HG02763 (cell line): ENCODE measurements at regions not wholly inside any gene's neighbourhood (a gene's known extent, or its start where the extent isn't known, plus 50 kb on each side); places are given as distances from the start of the nearest gene placed in this dataset.

Experiments used
- ATAC-seq: cut with Tn5 transposase; IDR thresholded peaks from one replicate; pipeline ENCODE4 v1.9.1; 2021; ENCODE audit warnings: mild to moderate bottlenecking, moderate library complexity; ENCODE audit not compliant: unreplicated experiment

DNA sequence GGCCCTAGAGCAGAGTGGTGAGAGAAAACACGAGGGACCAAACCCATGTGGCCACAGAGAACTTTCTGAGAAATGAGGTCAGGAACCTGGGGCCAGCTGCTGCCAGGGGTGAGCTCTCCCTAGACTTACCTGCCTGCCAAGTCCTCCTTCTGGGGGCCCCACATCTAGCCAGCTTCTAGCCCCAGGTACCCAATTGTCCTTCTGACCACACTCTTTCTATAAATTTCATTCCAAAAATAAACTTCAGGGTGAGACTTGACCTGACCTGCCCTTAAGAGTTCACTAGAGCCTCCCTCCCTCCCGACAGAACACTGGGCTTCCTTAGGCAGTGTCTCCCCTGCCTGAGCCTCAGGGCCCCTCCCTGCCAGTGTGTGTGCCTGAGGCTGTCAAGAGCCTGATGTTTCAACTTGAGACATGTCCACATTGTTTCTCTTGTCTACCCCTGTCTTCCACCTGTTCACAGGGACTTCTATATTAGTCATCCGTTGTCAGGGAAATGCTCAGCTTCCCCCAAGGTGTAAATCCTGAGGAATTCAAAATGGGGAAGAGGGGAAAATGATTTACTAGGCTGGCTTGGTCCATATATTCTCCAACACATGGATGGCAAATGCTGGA lies 312.8 kb upstream of the TLE3 start:
- ATAC-seq: no peak

DNA sequence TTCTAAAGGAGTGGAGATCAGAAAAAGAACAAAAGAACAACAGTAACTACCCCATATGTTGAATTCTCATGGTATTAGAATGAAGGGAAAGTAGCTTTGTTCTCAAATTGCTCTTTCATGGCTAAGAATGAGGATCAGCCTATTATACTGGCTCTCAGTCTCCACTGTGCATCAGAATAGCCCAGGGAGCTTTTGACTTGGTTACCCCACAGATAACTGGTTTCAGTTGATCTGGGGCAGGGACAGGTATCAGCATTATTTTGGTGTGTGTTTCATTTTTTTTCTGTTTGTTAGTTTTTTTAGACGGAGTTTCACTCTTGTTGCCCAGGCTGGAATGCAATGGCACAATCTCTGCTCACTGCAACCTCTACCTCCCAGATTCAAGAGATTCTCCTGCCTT lies 311.7 kb upstream of the TLE3 start:
- no peak for ATAC-seq

GRCh38 chr15:70407955-70408354 lies 310.2 kb upstream of the TLE3 start:
- no peak for ATAC-seq

DNA sequence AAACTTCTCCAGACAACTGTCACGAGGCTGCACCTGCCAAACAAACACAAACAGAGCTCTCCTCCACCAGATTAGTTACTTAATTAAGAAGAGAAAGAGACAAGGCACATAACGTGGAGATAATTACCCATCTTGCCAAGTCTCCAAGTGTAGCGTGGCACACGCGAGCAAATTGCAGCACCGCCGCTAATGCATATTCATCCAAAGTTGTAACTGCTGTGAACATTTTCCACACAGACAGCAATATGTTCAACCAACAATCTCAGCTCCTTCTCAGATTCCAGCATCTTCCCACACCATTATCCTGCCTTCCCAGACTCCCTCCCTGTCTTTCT lies 309.6 kb upstream of the TLE3 start:
- ATAC-seq: no peak

GRCh38 chr15:70406617-70407335 lies 309.1 kb upstream of the TLE3 start:
- no peak for ATAC-seq

DNA sequence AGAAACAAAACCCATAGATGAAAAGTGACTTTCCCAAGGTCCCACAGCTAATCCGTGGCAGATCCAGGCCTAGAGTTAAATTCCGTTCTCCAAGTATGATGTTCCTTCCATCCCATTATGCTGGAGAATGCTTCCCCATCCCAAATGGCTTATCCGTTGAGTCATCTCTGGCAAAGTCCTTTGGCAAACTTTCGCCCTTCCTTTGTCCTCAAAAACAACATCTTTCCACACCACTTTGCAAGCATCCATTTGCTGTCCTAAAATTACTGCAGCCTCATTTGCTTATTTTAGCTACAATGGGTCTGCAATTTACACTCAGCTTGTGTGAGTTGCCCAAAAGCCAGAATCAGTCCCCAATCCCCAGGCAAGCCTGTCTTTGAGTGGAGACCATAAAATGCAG lies 304.0 kb upstream of the TLE3 start:
- no peak for ATAC-seq

DNA sequence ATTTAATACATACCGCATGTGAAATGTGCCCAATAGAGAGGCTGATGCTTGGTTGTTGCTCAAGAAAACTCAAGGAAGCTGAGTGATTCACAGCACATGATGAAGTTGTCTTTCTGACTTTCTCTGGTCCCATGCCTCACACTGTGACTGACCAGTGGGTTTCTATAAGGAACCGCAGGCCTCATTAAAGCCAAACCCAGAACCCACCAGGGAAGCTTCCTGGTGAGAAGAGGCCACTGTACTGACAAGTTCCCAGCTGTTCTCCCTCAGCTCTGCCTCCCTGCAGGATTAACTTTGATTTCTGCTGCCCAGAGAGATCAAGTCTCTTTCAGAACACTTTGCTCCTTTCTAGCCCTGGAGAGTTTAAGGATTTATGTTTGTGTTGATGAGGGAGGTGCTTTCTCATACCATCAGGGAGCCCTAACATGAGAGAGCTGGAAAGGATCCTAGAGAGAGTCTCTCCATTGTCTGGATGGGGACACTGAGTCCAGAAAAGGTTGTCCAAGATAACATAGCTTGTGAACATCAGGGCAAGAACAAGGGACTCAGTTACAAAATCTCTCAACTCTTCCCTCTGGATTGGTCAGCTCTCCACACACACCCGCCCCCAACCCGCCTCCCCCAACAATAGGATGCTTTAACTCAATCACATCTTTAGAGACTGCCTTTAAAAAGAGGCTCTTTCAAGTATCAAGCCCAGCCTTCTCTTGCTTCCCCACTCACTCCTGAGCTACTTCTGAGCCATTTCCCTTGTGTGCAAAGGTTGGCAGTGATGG lies 303.2 kb upstream of the TLE3 start:
- no peak for ATAC-seq

DNA sequence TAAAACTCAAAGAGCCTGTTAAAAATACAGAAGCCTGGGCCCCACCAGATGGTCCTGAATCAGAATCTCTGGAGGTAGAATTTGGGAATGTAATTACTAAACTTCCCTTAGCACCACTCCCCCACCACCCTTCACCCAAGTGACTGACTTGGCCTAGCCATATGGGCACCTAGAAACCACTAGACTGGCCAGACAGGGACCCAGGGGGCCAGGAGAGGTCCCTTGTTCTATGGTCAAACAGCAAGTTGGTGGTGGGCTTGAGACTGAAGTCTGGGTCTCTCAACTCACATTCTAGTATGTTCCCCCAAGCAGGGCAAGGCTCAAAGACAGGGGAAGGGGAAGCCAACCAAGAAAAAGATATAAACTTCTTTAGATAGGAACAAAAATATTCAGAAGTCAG lies 301.5 kb upstream of the TLE3 start:
- no peak for ATAC-seq

DNA sequence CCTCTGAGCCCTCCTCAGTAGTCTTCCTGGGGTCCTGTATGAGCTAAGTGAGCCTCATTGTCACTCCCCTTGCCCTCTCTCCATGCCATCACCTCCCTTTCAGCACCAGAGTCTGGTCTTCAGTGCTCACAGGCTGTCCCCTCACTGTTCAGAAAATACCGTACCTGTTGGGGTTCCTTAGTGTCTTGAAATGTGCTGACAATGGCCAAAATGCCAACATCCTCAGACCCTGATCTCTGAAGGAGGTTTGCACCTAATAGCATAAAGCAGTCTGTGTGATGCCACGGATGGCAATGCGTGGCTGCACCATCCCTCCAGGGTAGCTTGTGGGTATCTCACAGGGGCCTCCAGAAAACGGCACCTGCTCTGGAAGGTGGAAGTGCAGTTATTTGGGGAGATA lies 301.0 kb upstream of the TLE3 start:
- ATAC-seq: no peak

GRCh38 chr15:70396807-70397206 lies 299.1 kb upstream of the TLE3 start:
- no peak for ATAC-seq

GRCh38 chr15:70395164-70395563 lies 297.4 kb upstream of the TLE3 start:
- no peak for ATAC-seq

GRCh38 chr15:70390723-70391122 lies 293.0 kb upstream of the TLE3 start:
- ATAC-seq: no peak

- ATAC-seq: no peak
Measured at GRCh38 chr15:70387993-70388392, 290.3 kb upstream of the TLE3 start.

- no peak for ATAC-seq
Measured at GRCh38 chr15:70387081-70387480, 289.4 kb upstream of the TLE3 start.

DNA sequence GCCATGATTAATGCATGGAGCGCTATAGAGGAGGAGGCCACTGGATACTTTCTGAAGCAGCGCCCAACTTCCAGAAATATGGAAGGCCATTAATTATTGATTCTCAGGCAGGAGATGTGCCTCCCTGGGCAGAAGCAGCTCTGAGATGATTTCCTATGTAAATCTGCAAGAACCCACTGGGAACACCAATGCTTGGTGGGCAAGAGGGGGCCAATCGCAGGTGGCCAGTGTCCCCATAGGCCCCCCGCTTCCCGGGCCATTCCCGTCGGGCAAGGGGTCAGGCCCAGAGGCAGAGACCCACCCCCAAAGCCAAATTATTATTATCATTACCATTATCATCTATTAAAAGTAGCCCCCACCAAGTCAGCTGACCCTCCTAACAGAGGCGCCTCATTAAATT lies 288.0 kb upstream of the TLE3 start:
- no peak for ATAC-seq

GRCh38 chr15:70385052-70385451 lies 287.3 kb upstream of the TLE3 start:
- ATAC-seq: no peak

GRCh38 chr15:70383856-70384255 lies 286.1 kb upstream of the TLE3 start:
- ATAC-seq: no peak

DNA sequence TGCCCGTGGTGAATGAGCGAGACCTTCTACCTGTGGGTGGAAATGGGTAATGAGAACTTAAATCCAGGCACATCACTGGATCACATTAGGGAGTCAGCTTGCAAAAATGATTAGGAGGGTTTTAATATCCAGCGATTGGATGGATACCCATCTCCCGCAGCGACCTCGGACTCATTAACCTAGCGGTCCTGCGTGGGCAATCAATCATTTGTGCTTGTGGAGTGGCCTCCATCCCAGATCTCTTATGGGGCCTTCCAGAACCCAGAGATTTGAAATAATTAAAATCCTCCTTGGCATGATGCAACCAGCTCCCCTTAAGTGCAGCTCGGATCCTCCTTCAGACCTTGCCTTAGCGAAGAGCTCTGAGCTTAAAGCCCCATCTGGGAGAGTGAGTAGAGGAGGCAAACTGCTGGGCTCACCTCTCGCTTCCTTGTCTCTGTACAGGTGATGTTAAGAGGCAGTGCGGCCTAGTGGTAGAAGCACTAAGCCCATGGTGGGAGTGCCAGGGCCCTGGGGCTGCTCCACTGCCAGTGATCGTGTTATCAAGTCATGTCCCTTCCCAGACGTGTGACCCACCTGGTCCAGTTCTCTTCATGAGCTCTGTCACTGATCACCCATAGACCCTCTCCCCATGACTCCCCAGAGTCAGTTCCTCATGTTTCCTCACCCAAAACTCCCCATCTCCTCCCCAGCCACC lies 285.2 kb upstream of the TLE3 start:
- no peak for ATAC-seq

DNA sequence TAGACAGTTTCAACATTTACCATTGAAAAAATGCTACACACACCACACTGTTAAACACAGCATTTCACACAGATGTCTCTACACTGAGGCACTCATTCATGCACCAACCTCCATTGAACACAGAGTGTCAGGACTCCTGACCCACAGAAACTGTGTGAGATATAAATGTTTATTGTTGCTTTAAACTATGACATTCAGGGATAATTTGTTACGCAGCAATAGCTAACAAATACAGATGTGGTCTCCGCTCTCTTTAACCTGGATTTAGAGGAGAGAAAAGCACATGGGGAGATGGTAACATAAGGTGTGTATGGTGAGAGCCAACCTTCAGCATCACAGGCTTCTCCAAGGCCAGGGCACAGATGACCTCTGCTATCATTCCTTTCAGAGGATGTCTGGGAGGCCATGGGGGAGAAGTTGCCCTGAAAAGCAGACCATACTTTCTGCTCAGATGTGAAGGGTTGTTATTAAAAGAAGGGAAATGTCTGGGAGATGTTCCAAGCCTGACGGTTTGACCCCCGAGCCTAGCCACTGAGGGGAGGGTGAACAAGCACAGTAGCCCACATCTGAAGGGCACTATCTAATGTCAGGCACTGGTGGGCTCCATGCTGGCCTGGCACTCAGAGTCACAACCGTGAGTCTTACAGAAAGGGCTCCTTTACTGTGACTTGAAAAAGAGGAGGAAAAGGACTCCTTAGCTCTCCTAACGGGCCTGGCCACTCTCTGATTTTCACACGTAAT lies 284.5 kb upstream of the TLE3 start:
- ATAC-seq: no peak

DNA sequence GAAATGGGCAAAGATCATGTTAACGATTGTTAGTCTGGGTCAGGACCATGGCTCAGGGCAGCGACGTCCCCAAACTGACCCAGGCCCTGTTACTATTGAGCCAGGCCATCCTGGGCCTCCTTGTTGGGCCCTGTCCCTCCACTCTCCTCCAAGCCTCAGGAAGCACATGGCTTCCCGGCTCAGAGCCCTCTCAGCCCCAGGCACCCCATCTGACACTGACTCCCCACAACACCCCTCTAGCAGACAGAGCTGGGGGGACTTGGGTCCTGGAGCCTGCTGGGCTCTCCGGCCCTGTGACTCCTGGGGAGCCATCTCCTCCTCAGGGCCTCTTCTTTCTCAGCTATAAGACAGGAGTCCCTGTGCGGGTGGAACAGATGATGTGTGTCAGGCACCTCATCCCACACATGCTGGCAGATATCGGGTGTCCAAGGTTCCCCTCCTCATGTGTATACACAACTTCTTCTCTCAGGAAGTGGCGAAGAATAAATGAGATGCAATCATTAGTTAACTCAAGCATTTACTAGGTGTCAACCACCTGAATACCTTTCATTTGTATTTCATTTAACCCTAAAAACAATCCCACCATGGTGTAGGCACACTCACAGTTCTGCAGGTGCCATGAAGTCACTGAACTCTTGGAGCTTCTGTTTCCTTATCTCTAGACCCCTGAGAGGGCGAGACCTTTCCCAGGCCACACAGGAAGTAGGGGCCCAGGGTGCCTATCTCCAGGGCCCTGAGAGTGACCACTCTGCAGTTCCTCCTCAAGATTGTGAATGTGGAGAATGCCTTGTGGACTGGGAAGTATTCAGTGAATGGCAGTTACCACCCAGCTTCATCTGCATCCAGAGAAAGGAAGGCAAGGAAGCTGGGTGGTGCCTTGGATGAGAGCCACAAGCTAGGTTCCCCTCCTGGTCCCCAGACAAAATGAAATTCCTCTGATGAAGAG lies 282.5 kb upstream of the TLE3 start:
- no peak for ATAC-seq
